ENCODE measurements at regions not wholly inside any gene's neighbourhood (a gene's known extent, or its start where the extent isn't known, plus 50 kb on each side); places are given as distances from the start of the nearest gene placed in this dataset.

DNA sequence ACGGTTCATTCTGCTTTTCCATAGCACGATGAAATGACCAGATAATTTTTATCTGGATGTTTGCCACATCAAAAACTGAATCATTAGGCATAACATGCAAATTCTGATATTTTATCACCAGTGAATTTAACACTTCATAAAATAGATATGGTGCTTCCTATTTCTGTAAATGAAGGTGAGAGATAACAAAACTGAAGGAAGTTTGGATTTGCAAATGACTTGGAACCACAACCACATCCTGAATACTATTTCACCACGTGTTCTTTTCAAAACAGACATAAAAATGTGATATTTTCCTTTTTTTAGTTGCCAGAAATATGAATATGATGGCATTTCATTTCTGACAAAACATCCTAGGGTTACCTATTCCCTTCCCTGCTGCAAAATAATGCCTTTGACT lies 146.1 kb downstream of the EDN1 start:
- Histone ChIP-seq H3K9me3 (replicated peaks; ENCODE audit: low read length) (no peaks in the 10 kb centered on the region), H3K27me3 (ENCODE audit: control insufficient read depth, insufficient read depth, low read length) (no peaks in the 10 kb centered on the region), H3K4me2 (ENCODE audit: low read length) (no peak overlapping the region), H3K4me1 (ENCODE audit: control insufficient read depth, insufficient read depth, low read length) (peaks cover 8% of the 10 kb centered on the region), H3K4me3 (ENCODE audit: low read length) (no peak overlapping the region), H3K9ac (ENCODE audit: low read depth, low read length) (no peak overlapping the region), H3K36me3 (ENCODE audit: insufficient read depth, low read length) (no peaks in the 10 kb centered on the region)

DNA sequence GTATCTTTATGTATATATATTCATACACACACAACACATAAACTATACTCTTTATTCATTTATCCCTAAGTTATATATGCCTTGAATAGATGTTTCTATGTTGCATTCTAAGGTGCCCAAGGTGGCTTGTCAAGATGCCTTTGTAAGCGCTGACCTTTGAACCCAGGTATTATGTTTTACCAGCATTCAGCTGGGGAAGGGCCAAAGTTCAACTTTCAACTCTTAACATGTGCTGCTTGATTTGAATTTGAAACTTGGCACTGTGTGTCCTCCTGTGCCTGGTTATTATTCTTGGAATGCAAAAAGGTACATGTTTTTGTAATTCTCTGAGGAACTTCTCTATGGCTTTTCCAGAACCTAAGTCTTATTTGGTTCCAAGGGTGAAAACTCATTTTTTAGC lies 146.5 kb downstream of the EDN1 start:
- Histone ChIP-seq H3K36me3 (ENCODE audit: insufficient read depth, low read length) (no peaks in the 10 kb centered on the region), H3K4me3 (ENCODE audit: low read length) (no peak overlapping the region), H3K9ac (ENCODE audit: low read depth, low read length) (no peak overlapping the region), H3K27me3 (ENCODE audit: control insufficient read depth, insufficient read depth, low read length) (no peaks in the 10 kb centered on the region), H3K4me1 (ENCODE audit: control insufficient read depth, insufficient read depth, low read length) (peaks cover 8% of the 10 kb centered on the region), H3K9me3 (replicated peaks; ENCODE audit: low read length) (no peaks in the 10 kb centered on the region), H3K4me2 (ENCODE audit: low read length) (no peak overlapping the region)

- no peaks in the 10 kb centered on the region for H3K27me3 ChIP-seq (ENCODE audit: control insufficient read depth, insufficient read depth, low read length)
- no peaks in the 10 kb centered on the region for H3K9me3 ChIP-seq (replicated peaks; ENCODE audit: low read length)
- no peaks in the 10 kb centered on the region for H3K36me3 ChIP-seq (ENCODE audit: insufficient read depth, low read length)
- no peak overlapping the region for H3K9ac ChIP-seq (ENCODE audit: low read depth, low read length)
- no peak overlapping the region for H3K4me2 ChIP-seq (ENCODE audit: low read length)
- no peak overlapping the region for H3K4me3 ChIP-seq (ENCODE audit: low read length)
- peaks cover 8% of the 10 kb centered on the region for H3K4me1 ChIP-seq (ENCODE audit: control insufficient read depth, insufficient read depth, low read length)
These were observed 149.1 kb downstream of the EDN1 start for GRCh38 chr6:12439296-12439695.

DNA sequence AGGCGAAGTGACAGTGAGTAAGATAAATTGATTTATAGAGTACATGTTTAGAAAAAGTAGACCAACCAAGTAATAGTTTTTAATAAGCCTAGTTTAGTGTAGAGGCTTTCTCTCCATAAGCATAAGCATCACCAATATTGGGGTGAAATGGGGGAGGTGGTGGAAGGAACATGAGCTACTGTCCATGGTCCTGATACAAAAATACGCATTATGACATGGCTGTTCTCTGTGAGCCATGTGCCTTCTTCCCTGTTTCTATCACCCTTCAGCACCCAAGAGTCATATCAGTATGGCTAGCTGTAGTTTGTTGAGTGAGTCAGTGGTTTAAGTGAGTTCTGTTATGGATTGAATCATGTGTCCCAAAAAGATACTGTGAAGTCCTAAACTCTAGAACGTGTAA lies 150.8 kb downstream of the EDN1 start:
- no peaks in the 10 kb centered on the region for H3K36me3 ChIP-seq (ENCODE audit: insufficient read depth, low read length)

DNA sequence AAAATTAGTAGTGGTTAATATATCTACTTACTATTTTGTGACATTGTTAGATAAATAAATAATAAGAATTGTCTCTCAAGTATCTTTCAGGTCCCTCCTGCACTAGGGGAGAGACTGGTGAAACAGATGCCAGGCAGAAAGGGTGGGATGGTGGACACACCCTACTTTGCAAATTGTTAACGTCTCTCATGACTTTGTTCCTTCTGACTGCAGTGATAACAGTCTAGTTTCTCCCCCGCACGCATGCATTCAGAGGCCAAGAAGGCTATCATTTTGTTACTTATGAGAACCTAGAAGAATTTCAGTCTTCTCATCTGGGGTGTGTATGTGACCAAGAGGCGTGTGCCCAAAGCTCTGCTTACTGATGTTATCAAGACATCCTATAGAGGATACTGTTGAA lies 152.3 kb downstream of the EDN1 start:
- Histone ChIP-seq H3K4me3 (ENCODE audit: low read length) (no peak overlapping the region), H3K4me2 (ENCODE audit: low read length) (no peak overlapping the region), H3K9me3 (replicated peaks; ENCODE audit: low read length) (no peaks in the 10 kb centered on the region), H3K4me1 (ENCODE audit: control insufficient read depth, insufficient read depth, low read length) (no peaks in the 10 kb centered on the region), H3K27me3 (ENCODE audit: control insufficient read depth, insufficient read depth, low read length) (peaks cover 10% of the 10 kb centered on the region), H3K9ac (ENCODE audit: low read depth, low read length) (no peak overlapping the region), H3K36me3 (ENCODE audit: insufficient read depth, low read length) (no peaks in the 10 kb centered on the region)

More for the DNA sequence above, 150.8 kb downstream of the EDN1 start:
- no peak overlapping the region for H3K4me2 ChIP-seq (ENCODE audit: low read length)
- no peak overlapping the region for H3K4me3 ChIP-seq (ENCODE audit: low read length)
- H3K9me3 ChIP-seq (replicated peaks; ENCODE audit: low read length): no peaks in the 10 kb centered on the region
- peaks cover 8% of the 10 kb centered on the region for H3K4me1 ChIP-seq (ENCODE audit: control insufficient read depth, insufficient read depth, low read length)
- no peak overlapping the region for H3K9ac ChIP-seq (ENCODE audit: low read depth, low read length)
- H3K27me3 ChIP-seq (ENCODE audit: control insufficient read depth, insufficient read depth, low read length): peaks cover under 1% of the 10 kb centered on the region

GRCh38 chr6:12446394-12446793 lies 156.2 kb downstream of the EDN1 start:
- Histone ChIP-seq H3K4me3 (ENCODE audit: low read length) (no peak overlapping the region), H3K27me3 (ENCODE audit: control insufficient read depth, insufficient read depth, low read length) (peaks cover 13% of the 10 kb centered on the region), H3K36me3 (ENCODE audit: insufficient read depth, low read length) (no peaks in the 10 kb centered on the region), H3K9ac (ENCODE audit: low read depth, low read length) (no peak overlapping the region), H3K4me1 (ENCODE audit: control insufficient read depth, insufficient read depth, low read length) (no peaks in the 10 kb centered on the region), H3K4me2 (ENCODE audit: low read length) (no peak overlapping the region), H3K9me3 (replicated peaks; ENCODE audit: low read length) (no peaks in the 10 kb centered on the region)

DNA sequence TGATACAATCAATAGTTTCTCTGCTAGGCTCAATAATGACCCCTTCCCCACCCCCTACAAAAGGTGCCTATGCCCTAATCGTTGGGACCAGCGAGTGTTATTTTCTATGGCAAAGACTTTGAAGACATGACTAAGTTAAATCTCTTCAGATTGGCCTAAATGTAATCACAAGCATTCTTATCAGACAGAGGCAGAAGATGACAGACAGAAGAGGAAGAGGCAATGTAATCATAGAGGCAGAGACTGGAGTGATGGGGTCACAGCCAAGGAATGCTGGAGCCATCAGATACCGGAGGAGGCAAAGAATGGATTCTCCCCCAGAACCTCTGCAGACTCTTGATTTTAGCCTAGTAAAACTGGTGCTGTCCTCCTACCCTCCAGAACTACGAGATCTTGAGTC lies 159.3 kb downstream of the EDN1 start:
- Histone ChIP-seq H3K36me3 (ENCODE audit: insufficient read depth, low read length) (no peaks in the 10 kb centered on the region), H3K4me2 (ENCODE audit: low read length) (no peak overlapping the region), H3K9me3 (replicated peaks; ENCODE audit: low read length) (peaks cover 6% of the 10 kb centered on the region), H3K4me3 (ENCODE audit: low read length) (no peak overlapping the region), H3K4me1 (ENCODE audit: control insufficient read depth, insufficient read depth, low read length) (no peaks in the 10 kb centered on the region), H3K9ac (ENCODE audit: low read depth, low read length) (no peak overlapping the region), H3K27me3 (ENCODE audit: control insufficient read depth, insufficient read depth, low read length) (peaks cover 13% of the 10 kb centered on the region)

GRCh38 chr6:12450467-12450866 lies 160.3 kb downstream of the EDN1 start:
- H3K4me1 ChIP-seq (ENCODE audit: control insufficient read depth, insufficient read depth, low read length): no peaks in the 10 kb centered on the region
- no peak overlapping the region for H3K4me2 ChIP-seq (ENCODE audit: low read length)
- no peak overlapping the region for H3K9ac ChIP-seq (ENCODE audit: low read depth, low read length)

DNA sequence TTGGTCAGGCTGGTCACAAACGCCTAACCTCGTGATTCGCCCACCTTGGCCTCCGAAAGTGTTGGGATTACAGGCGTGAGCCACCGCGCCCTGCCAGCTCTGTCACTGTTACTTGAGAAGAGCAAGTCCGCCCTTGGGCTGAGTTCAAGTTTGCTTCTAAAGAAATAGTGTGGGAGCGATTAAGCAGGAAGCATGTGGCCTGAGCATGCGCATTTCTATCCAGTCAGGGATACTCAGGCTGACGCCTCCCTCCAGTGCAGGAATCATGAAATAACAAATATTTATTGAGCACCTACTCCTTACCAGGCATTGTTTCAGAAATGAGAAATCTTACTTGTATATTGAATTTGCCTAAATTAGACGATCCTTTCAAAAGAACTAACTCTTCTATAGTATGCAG lies 166.2 kb downstream of the EDN1 start:
- H3K4me2 ChIP-seq (ENCODE audit: low read length): no peak overlapping the region
- H3K4me1 ChIP-seq (ENCODE audit: control insufficient read depth, insufficient read depth, low read length): no peaks in the 10 kb centered on the region
- H3K36me3 ChIP-seq (ENCODE audit: insufficient read depth, low read length): no peaks in the 10 kb centered on the region
- H3K9ac ChIP-seq (ENCODE audit: low read depth, low read length): no peak overlapping the region
- H3K27me3 ChIP-seq (ENCODE audit: control insufficient read depth, insufficient read depth, low read length): no peaks in the 10 kb centered on the region
- no peak overlapping the region for H3K4me3 ChIP-seq (ENCODE audit: low read length)
- peaks cover 6% of the 10 kb centered on the region for H3K9me3 ChIP-seq (replicated peaks; ENCODE audit: low read length)

More at GRCh38 chr6:12450467-12450866, 160.3 kb downstream of the EDN1 start:
- H3K9me3 ChIP-seq (replicated peaks; ENCODE audit: low read length): peaks cover 6% of the 10 kb centered on the region
- no peaks in the 10 kb centered on the region for H3K36me3 ChIP-seq (ENCODE audit: insufficient read depth, low read length)
- H3K4me3 ChIP-seq (ENCODE audit: low read length): no peak overlapping the region
- H3K27me3 ChIP-seq (ENCODE audit: control insufficient read depth, insufficient read depth, low read length): peaks cover 13% of the 10 kb centered on the region

- Histone ChIP-seq H3K9me3 (replicated peaks; ENCODE audit: low read length) (peaks cover 6% of the 10 kb centered on the region), H3K4me1 (ENCODE audit: control insufficient read depth, insufficient read depth, low read length) (no peaks in the 10 kb centered on the region), H3K36me3 (ENCODE audit: insufficient read depth, low read length) (no peaks in the 10 kb centered on the region), H3K9ac (ENCODE audit: low read depth, low read length) (no peak overlapping the region), H3K4me2 (ENCODE audit: low read length) (no peak overlapping the region), H3K27me3 (ENCODE audit: control insufficient read depth, insufficient read depth, low read length) (no peaks in the 10 kb centered on the region), H3K4me3 (ENCODE audit: low read length) (no peak overlapping the region)
These were observed 166.9 kb downstream of the EDN1 start for GRCh38 chr6:12457094-12457493.

DNA sequence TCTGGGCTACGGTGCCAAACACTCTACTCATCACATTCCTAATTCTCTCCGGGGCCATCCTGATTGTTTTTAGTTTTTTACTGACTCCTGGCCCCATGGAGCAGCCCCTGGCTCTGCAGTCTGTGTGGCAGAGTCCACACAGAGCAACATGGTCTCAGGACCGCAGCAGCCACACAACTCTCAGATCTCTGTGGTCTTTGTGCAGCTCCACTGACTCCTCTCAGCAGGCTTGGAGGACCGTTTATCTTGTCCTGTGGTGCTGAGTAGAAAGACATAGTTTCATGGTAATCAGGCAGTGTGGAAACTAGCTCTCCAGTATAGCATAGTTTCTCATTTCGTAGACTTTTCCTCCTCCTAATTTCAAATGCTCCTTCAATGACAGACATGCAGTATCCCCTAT lies 168.4 kb downstream of the EDN1 start:
- Histone ChIP-seq H3K27me3 (ENCODE audit: control insufficient read depth, insufficient read depth, low read length) (no peaks in the 10 kb centered on the region), H3K9me3 (replicated peaks; ENCODE audit: low read length) (no peaks in the 10 kb centered on the region), H3K36me3 (ENCODE audit: insufficient read depth, low read length) (no peaks in the 10 kb centered on the region), H3K9ac (ENCODE audit: low read depth, low read length) (no peak overlapping the region), H3K4me1 (ENCODE audit: control insufficient read depth, insufficient read depth, low read length) (no peaks in the 10 kb centered on the region), H3K4me2 (ENCODE audit: low read length) (no peak overlapping the region), H3K4me3 (ENCODE audit: low read length) (no peak overlapping the region)

DNA sequence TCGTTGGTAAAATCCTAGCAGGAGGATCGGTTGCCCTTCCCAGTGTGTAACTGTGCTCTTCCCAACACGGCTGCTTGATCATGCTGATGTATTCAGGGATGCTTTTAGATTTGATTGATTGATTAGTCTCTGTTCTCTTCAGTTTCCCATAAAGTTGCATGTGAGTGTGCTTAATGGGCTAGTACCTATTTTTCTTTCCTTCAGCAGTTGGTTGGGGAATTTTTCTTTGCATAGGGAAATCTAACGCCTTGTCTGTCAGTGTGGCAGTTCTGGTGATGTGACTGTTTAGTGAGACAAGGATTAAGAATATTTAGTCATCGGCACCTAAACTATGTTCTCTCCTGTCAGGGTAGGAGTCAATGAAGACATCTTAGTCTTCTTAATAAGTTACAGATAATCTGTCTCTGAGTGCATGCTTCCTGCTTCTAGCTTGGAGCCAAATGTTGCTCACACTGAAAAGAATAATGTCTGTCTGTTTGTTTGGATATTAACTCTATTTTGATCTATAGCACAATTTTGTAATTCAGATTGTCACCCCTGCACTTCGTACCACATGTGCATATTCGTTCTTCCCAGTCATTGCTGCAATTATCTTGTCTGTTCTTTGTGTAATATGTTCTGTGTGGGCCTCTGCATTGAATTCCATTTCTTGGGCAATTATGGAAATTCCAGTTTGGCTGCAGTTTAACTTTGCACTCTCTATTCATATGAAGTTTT lies 169.9 kb downstream of the EDN1 start:
- no peak overlapping the region for H3K9ac ChIP-seq (ENCODE audit: low read depth, low read length)
- H3K9me3 ChIP-seq (replicated peaks; ENCODE audit: low read length): no peaks in the 10 kb centered on the region
- H3K36me3 ChIP-seq (ENCODE audit: insufficient read depth, low read length): no peaks in the 10 kb centered on the region
- no peaks in the 10 kb centered on the region for H3K27me3 ChIP-seq (ENCODE audit: control insufficient read depth, insufficient read depth, low read length)
- no peaks in the 10 kb centered on the region for H3K4me1 ChIP-seq (ENCODE audit: control insufficient read depth, insufficient read depth, low read length)
- no peak overlapping the region for H3K4me2 ChIP-seq (ENCODE audit: low read length)
- no peak overlapping the region for H3K4me3 ChIP-seq (ENCODE audit: low read length)
